Activated CD4-positive, alpha-beta T cell treated with anti-CD3 and anti-CD28 coated beads, Interleukin-2, amount 10 ng/mL, durations not matched to agents 7 days and 5 days (primary cell): ENCODE measurements at regions not wholly inside any gene's neighbourhood (a gene's known extent, or its start where the extent isn't known, plus 50 kb on each side); places are given as distances from the start of the nearest gene placed in this dataset.

Experiments
- CTCF ChIA-PET: fragments of 350-600 bp; sonication (Branson Sonifier 250); formaldehyde crosslinking; loops from one replicate; lab custom pipeline; 2021; ENCODE audit warnings: antibody characterized with exemption; lab: Charles Lee
- POLR2A ChIA-PET: fragments of 350-600 bp; sonication (Branson Sonifier 250); formaldehyde crosslinking; loops from one replicate; lab custom pipeline; 2021; ENCODE audit warnings: antibody characterized with exemption; lab: Charles Lee
- DNase-seq: peaks from one replicate; pipeline ENCODE4 v3.0.0-alpha.2; 2020
- H3K27ac Mint-ChIP-seq: one replicate; pipeline ENCODE4 v1.8.0; 2021; ENCODE audit warnings: mild to moderate bottlenecking, moderate library complexity, mixed read lengths
- H3K27me3 Mint-ChIP-seq: one replicate; pipeline ENCODE4 v1.8.0; 2021; ENCODE audit warnings: mixed read lengths
- H3K36me3 Mint-ChIP-seq: one replicate; pipeline ENCODE4 v1.8.0; 2021; ENCODE audit warnings: low read depth, mixed read lengths
- H3K4me1 Mint-ChIP-seq: one replicate; pipeline ENCODE4 v1.8.0; 2021; ENCODE audit warnings: mixed read lengths
- H3K4me3 Mint-ChIP-seq: one replicate; pipeline ENCODE4 v1.8.0; 2021; ENCODE audit warnings: mild to moderate bottlenecking, moderate library complexity, mixed read lengths
- H3K9me3 Mint-ChIP-seq: one replicate; pipeline ENCODE4 v1.8.0; 2021; ENCODE audit warnings: mixed read lengths

GRCh38 chr2:22002066-22002465 is 878.3 kb downstream of the TDRD15 start:
- Mint-ChIP-seq H3K4me3 (no peak overlapping the region), H3K9me3 (peaks cover 6% of the 10 kb centered on the region), H3K36me3 (no peaks in the 10 kb centered on the region), H3K27ac (no peak overlapping the region), H3K27me3 (no peaks in the 10 kb centered on the region), H3K4me1 (no peaks in the 10 kb centered on the region)
- CTCF ChIA-PET, result no interaction called here
- POLR2A ChIA-PET, result no interaction called here
- DNase-seq, result no peak

DNA sequence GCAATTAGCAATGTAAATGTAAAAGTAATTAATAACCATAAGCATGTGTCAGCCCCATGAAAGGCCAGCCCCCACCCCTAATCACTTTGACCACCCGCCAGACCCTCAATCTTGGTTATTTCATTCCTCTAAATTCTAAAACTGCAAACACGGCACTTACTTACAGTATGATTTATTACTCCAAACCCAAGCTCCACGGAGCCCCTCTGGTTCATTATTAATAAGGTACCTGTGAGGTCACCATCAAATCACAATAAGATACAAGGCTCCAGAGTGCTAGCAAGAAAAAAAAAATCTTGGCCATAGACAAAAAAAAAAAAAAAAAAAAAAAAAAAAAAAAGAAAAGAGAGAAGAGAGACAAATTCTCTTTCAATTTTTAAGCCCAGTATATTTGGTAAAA is 879.5 kb downstream of the TDRD15 start:
- Mint-ChIP-seq H3K27me3 (no peaks in the 10 kb centered on the region), H3K4me3 (no peak overlapping the region), H3K9me3 (peaks cover 6% of the 10 kb centered on the region), H3K36me3 (no peaks in the 10 kb centered on the region), H3K27ac (no peak overlapping the region), H3K4me1 (no peaks in the 10 kb centered on the region)
- ChIA-PET CTCF (no interaction called here), POLR2A (no interaction called here)
- no peak for DNase-seq

DNA sequence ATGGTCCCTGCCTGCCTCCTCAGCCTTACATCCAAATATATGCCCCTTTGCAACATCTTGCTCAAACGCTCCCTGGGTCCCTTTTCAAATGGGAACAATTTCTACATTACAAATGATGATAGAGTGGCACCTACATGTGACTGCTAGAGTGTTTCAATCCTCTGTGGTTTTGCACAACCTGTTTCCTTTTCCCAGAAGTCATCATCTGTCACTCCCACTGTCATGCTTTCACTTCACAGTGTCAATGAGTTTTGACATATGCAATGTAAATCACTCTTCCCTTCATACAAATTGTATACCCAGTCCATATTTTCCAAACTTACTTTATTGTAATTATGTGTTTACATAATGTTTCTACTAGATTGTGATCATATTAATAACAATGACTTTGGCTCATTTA is 887.3 kb downstream of the TDRD15 start:
- CTCF ChIA-PET, result no interaction called here

DNA sequence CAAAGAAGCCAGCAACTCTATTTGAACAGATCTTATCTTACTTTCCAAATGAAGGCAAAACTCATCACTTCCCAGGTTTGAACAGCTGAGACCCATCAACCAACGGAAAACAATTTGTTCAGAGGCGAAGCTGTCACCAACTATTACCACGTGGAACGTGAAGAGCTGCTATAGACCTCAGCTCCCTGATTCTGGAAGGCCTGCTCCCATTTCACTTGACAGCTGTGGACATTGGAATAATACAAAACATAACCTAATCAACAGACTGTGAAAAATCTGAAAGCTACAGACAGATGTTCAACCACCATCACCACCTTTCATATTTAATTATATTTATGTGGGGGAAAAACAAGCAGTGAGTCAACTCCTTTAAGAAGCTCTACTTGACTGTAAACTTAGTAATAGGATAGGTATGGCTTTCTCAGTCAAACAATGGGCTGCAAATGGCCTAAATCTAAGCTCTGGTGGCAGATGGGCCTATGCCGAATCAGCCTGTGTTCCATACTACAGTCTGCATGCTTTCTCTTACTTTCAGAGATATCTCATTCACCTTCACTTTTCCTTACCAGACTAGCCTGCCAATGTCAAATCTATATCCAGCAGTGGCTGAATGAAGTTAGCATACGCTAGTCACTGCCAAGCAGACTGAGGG is 896.4 kb downstream of the TDRD15 start:
- H3K4me1 Mint-ChIP-seq, result no peaks in the 10 kb centered on the region
- DNase-seq, result no peak
- CTCF ChIA-PET, result no interaction called here
- POLR2A ChIA-PET, result no interaction called here
- H3K9me3 Mint-ChIP-seq, result no peaks in the 10 kb centered on the region
- H3K27ac Mint-ChIP-seq, result no peak overlapping the region
- H3K4me3 Mint-ChIP-seq, result no peak overlapping the region
- no peaks in the 10 kb centered on the region for H3K27me3 Mint-ChIP-seq
- no peaks in the 10 kb centered on the region for H3K36me3 Mint-ChIP-seq

More for the DNA sequence above, 887.3 kb downstream of the TDRD15 start:
- no peak overlapping the region for H3K27ac Mint-ChIP-seq
- no peak for DNase-seq
- H3K27me3 Mint-ChIP-seq, result no peaks in the 10 kb centered on the region
- POLR2A ChIA-PET, result no interaction called here
- peaks cover 5% of the 10 kb centered on the region for H3K9me3 Mint-ChIP-seq
- no peaks in the 10 kb centered on the region for H3K36me3 Mint-ChIP-seq
- H3K4me1 Mint-ChIP-seq, result no peaks in the 10 kb centered on the region
- H3K4me3 Mint-ChIP-seq, result no peak overlapping the region

- DNase-seq, result no peak
- H3K27me3 Mint-ChIP-seq, result no peaks in the 10 kb centered on the region
- no peak overlapping the region for H3K27ac Mint-ChIP-seq
- ChIA-PET CTCF (no interaction called here), POLR2A (no interaction called here)
- H3K9me3 Mint-ChIP-seq, result no peaks in the 10 kb centered on the region
- H3K4me3 Mint-ChIP-seq, result no peak overlapping the region
- no peaks in the 10 kb centered on the region for H3K4me1 Mint-ChIP-seq
- H3K36me3 Mint-ChIP-seq, result no peaks in the 10 kb centered on the region
These were observed 903.7 kb downstream of the TDRD15 start for GRCh38 chr2:22027345-22028005.

- Mint-ChIP-seq H3K27ac (no peak overlapping the region), H3K9me3 (peaks cover 3% of the 10 kb centered on the region), H3K27me3 (no peaks in the 10 kb centered on the region), H3K36me3 (no peaks in the 10 kb centered on the region), H3K4me1 (no peaks in the 10 kb centered on the region), H3K4me3 (no peak overlapping the region)
- CTCF ChIA-PET, result no interaction called here
- POLR2A ChIA-PET, result no interaction called here
- DNase-seq, result no peak
These were observed 911.6 kb downstream of the TDRD15 start for GRCh38 chr2:22035361-22035830.

GRCh38 chr2:22037274-22037673 is 913.5 kb downstream of the TDRD15 start:
- Mint-ChIP-seq H3K4me1 (no peaks in the 10 kb centered on the region), H3K4me3 (no peak overlapping the region), H3K9me3 (peaks cover 3% of the 10 kb centered on the region), H3K36me3 (no peaks in the 10 kb centered on the region), H3K27me3 (no peaks in the 10 kb centered on the region), H3K27ac (no peak overlapping the region)
- CTCF ChIA-PET, result no interaction called here
- POLR2A ChIA-PET, result no interaction called here
- DNase-seq, result no peak

- H3K27me3 Mint-ChIP-seq, result no peaks in the 10 kb centered on the region
- H3K4me3 Mint-ChIP-seq, result no peak overlapping the region
- no peak for DNase-seq
- no peaks in the 10 kb centered on the region for H3K4me1 Mint-ChIP-seq
- H3K9me3 Mint-ChIP-seq, result peaks cover 2% of the 10 kb centered on the region
- H3K27ac Mint-ChIP-seq, result no peak overlapping the region
- ChIA-PET POLR2A (no interaction called here), CTCF (no interaction called here)
- H3K36me3 Mint-ChIP-seq, result no peaks in the 10 kb centered on the region
These were observed 920.0 kb downstream of the TDRD15 start for GRCh38 chr2:22043784-22044183.

- Mint-ChIP-seq H3K9me3 (no peaks in the 10 kb centered on the region), H3K36me3 (no peaks in the 10 kb centered on the region), H3K27ac (no peak overlapping the region), H3K27me3 (no peaks in the 10 kb centered on the region), H3K4me3 (no peak overlapping the region), H3K4me1 (no peaks in the 10 kb centered on the region)
- CTCF ChIA-PET, result no interaction called here
- POLR2A ChIA-PET, result no interaction called here
- no peak for DNase-seq
These were observed 932.2 kb downstream of the TDRD15 start for GRCh38 chr2:22055784-22056620.

GRCh38 chr2:22056621-22057132 is 932.9 kb downstream of the TDRD15 start:
- no peaks in the 10 kb centered on the region for H3K36me3 Mint-ChIP-seq
- no peak overlapping the region for H3K4me3 Mint-ChIP-seq
- no peaks in the 10 kb centered on the region for H3K27me3 Mint-ChIP-seq
- no peak for DNase-seq
- H3K27ac Mint-ChIP-seq, result no peak overlapping the region
- no peaks in the 10 kb centered on the region for H3K4me1 Mint-ChIP-seq
- POLR2A ChIA-PET, result no interaction called here
- CTCF ChIA-PET, result no interaction called here
- no peaks in the 10 kb centered on the region for H3K9me3 Mint-ChIP-seq

DNA sequence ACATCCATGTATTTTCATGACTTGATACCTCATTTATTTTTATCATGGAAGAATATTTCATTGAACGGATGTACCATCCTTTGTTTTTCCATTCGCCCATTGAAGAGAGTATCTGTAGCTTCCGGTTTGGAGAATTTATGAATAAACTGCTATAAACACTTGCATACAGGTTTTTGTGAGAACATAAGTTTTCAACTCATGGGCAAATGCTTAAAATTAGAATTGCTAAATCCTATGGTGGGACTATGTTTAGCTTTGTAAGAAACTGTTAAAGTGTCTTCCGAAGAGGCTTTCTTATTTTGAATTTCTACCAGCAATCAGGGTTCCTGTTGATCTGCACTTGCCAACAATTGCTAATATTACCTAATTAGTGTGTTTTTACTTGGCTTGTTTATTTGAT is 938.9 kb downstream of the TDRD15 start:
- Mint-ChIP-seq H3K9me3 (no peaks in the 10 kb centered on the region), H3K4me1 (no peaks in the 10 kb centered on the region), H3K36me3 (no peaks in the 10 kb centered on the region), H3K27ac (no peak overlapping the region), H3K4me3 (no peak overlapping the region), H3K27me3 (no peaks in the 10 kb centered on the region)
- POLR2A ChIA-PET, result no interaction called here
- DNase-seq, result no peak
- CTCF ChIA-PET, result no interaction called here

DNA sequence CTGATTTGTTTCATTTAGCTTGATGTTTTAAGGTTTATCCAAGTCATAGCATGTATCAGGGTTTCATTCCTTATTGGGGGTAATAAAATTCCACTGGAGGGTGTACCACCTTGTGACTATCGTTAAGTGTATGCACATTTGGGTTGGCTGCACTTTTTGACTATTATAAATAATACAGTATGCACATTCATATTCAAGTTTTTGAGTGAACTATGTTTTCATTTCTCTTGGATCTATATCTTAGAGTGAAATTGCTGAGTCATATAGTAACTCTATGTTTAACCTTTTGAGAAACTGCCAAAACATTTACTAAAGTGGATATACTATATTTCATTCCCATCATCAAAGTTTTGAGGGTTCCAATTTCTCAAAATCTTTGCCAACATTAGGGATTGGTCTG is 952.7 kb downstream of the TDRD15 start:
- H3K27ac Mint-ChIP-seq, result no peak overlapping the region
- no peaks in the 10 kb centered on the region for H3K36me3 Mint-ChIP-seq
- ChIA-PET POLR2A (no interaction called here), CTCF (no interaction called here)
- H3K4me1 Mint-ChIP-seq, result no peaks in the 10 kb centered on the region
- H3K27me3 Mint-ChIP-seq, result no peaks in the 10 kb centered on the region
- no peak overlapping the region for H3K4me3 Mint-ChIP-seq
- DNase-seq, result no peak
- H3K9me3 Mint-ChIP-seq, result peaks cover 6% of the 10 kb centered on the region

DNA sequence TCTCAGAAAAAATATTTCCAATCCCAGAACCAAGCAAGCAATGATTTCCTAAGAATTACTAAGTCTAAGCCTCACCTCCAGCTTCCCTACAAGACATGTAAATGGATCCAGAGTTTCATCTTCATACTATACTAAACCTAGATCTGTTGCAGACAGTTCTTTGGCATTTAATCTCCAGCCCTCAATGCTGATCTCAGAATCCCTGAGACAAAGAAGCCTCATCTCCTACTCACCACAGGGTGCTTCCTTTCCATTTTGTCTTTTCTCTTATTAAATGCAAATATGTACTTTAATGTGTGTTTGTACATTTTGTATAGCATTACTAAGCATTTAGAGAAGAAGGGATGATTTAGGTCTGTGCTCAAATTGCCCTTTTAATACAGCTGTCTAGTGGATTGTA is 954.9 kb downstream of the TDRD15 start:
- Mint-ChIP-seq H3K27ac (no peak overlapping the region), H3K9me3 (peaks cover 6% of the 10 kb centered on the region), H3K27me3 (no peaks in the 10 kb centered on the region), H3K4me3 (no peak overlapping the region), H3K4me1 (no peaks in the 10 kb centered on the region), H3K36me3 (no peaks in the 10 kb centered on the region)
- POLR2A ChIA-PET, result no interaction called here
- DNase-seq, result no peak
- CTCF ChIA-PET, result no interaction called here
